HCT116 (cell line): ENCODE measurements at regions not wholly inside any gene's neighbourhood (a gene's known extent, or its start where the extent isn't known, plus 50 kb on each side); places are given as distances from the start of the nearest gene placed in this dataset.

Source experiments
- CBX3 ChIP-seq: IDR thresholded peaks from 2 replicates; pipeline ENCODE4 v1.6.1; 2012; ENCODE audit warnings: low read depth
- POLR2A ChIP-seq: IDR thresholded peaks from 2 replicates; pipeline ENCODE4 v1.7.0; 2011; ENCODE audit warnings: borderline replicate concordance; ENCODE audit not compliant: insufficient read depth, insufficient read length; ENCODE audit errors: extremely low read depth
- POLR2AphosphoS5 ChIP-seq: IDR thresholded peaks from 2 replicates; pipeline ENCODE4 v1.6.1; 2011; ENCODE audit warnings: mild to moderate bottlenecking, low read depth, low read length, moderate library complexity
- RAD21 ChIP-seq: IDR thresholded peaks from 2 replicates; pipeline ENCODE4 v1.6.1; 2012; ENCODE audit warnings: low read depth, mild to moderate bottlenecking
- SIN3A ChIP-seq: IDR thresholded peaks from 2 replicates; pipeline ENCODE4 v1.6.1; 2012; ENCODE audit warnings: low read depth
- SP1 ChIP-seq: IDR thresholded peaks from 2 replicates; pipeline ENCODE4 v1.6.1; 2012; ENCODE audit warnings: low read depth
- YY1 ChIP-seq: IDR thresholded peaks from 2 replicates; pipeline ENCODE4 v1.6.1; 2011; ENCODE audit warnings: low read length, low read depth, moderate library complexity, mild to moderate bottlenecking; ENCODE audit not compliant: insufficient replicate concordance; ENCODE audit errors: extremely low read depth
- TF ChIP-seq, protein P1 (sequence below), 3 experiments: fragments of 200-600 bp in 1 of 3; sonication (generic) in 1 of 3; IDR thresholded peaks in 2 of 3; conservative IDR thresholded peaks in 1 of 3; 2 replicates each; pipeline ENCODE4 v1.5.1; 2012 to 2017; ENCODE audit warnings: low read depth in 2 of 3, low read length in 2 of 3, antibody characterized with exemption in 1 of 3, borderline replicate concordance in 1 of 3, control low read depth in 1 of 3, mild to moderate bottlenecking in 1 of 3, mixed read lengths in 1 of 3, mixed run types in 1 of 3, moderate library complexity in 1 of 3; ENCODE audit not compliant: insufficient read depth in 1 of 3

DNA sequence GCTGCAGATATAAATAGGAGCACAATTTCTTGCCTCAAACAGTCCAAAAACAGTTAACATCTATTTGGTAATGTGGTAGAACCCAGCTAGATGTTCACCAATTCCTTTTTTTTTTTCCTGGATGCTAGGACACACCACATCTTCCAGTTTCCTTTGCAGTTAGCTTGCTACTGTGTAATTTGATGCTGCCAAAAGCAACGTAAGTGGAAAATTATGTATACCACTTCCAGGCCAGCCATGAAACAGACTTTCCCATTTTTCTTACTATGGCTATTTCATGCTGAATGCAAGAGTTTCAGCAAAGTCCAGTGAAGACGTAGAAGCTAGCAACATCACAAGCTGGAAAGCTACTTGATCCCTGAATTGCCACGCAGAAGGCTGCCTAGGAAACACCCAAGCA lies 667.2 kb downstream of the TLE1 start:
- TF ChIP-seq YY1 = no peak
- TF ChIP-seq POLR2A = no peak
- TF ChIP-seq, protein P1, sequence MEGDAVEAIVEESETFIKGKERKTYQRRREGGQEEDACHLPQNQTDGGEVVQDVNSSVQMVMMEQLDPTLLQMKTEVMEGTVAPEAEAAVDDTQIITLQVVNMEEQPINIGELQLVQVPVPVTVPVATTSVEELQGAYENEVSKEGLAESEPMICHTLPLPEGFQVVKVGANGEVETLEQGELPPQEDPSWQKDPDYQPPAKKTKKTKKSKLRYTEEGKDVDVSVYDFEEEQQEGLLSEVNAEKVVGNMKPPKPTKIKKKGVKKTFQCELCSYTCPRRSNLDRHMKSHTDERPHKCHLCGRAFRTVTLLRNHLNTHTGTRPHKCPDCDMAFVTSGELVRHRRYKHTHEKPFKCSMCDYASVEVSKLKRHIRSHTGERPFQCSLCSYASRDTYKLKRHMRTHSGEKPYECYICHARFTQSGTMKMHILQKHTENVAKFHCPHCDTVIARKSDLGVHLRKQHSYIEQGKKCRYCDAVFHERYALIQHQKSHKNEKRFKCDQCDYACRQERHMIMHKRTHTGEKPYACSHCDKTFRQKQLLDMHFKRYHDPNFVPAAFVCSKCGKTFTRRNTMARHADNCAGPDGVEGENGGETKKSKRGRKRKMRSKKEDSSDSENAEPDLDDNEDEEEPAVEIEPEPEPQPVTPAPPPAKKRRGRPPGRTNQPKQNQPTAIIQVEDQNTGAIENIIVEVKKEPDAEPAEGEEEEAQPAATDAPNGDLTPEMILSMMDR (IDR thresholded peaks at IDR 0.05 in 2 of 3, conservative IDR thresholded peaks at IDR 0.05 in 1 of 3; ENCODE audit: borderline replicate concordance in 1 of 3, insufficient read depth in 1 of 3, low read depth in 2 of 3, low read length in 2 of 3) = no peak
- no peak for TF ChIP-seq POLR2AphosphoS5
- TF ChIP-seq RAD21 = no peak
- no peak for TF ChIP-seq SIN3A
- no peak for TF ChIP-seq CBX3
- TF ChIP-seq SP1 = no peak
